OCI-LY7 (cell line): ENCODE measurements at regions not wholly inside any gene's neighbourhood (a gene's known extent, or its start where the extent isn't known, plus 50 kb on each side); places are given as distances from the start of the nearest gene placed in this dataset.
A peak's percentile ranks its signal among the peaks of the same experiment; 100 is the strongest.

Experiments
- BruUV-seq: library from RNA; stranded (reverse); fragments of 400-500 nt; replicated peaks from 2 replicates; lab custom pipeline; 2021; lab: Mats Ljungman, UMichigan
- CTCF ChIA-PET: fragments of 300-600 bp; sonication (Branson Sonifier 250); formaldehyde crosslinking; loops from one replicate; lab custom pipeline; 2022; ENCODE audit warnings: antibody characterized with exemption; ENCODE audit not compliant: unreplicated experiment; lab: Charles Lee
- POLR2A ChIA-PET: fragments of 300-600 bp; sonication (Branson Sonifier 250); formaldehyde crosslinking; loops from one replicate; lab custom pipeline; 2022; ENCODE audit warnings: antibody characterized with exemption; lab: Charles Lee
- DNase-seq: peaks from one replicate; pipeline ENCODE4 v3.0.0-alpha.2; 2015; ENCODE audit warnings: low spot score
- H2AFZ ChIP-seq: fragments of 200-600 bp; sonication (generic), shearing (Covaris generic); 2 replicates; pipeline ENCODE4 v1.6.1; 2014; ENCODE audit warnings: mild to moderate bottlenecking, antibody characterized with exemption, low read length, moderate library complexity
- H3K27ac ChIP-seq: fragments of 200-600 bp; sonication (generic); 2 replicates; pipeline ENCODE4 v1.5.1; 2014; ENCODE audit warnings: mixed run types, low read depth, mild to moderate bottlenecking, moderate library complexity, low read length, inconsistent platforms; ENCODE audit not compliant: poor library complexity, severe bottlenecking
- H3K36me3 ChIP-seq: fragments of 200-600 bp; sonication (generic); 2 replicates; pipeline ENCODE4 v1.6.1; 2014; ENCODE audit warnings: mild to moderate bottlenecking, antibody characterized with exemption, low read length, moderate library complexity, mixed read lengths; ENCODE audit not compliant: insufficient read depth
- H3K4me1 ChIP-seq: fragments of 200-600 bp; sonication (generic); 2 replicates; pipeline ENCODE4 v1.5.1; 2014; ENCODE audit warnings: mild to moderate bottlenecking, low read length; ENCODE audit not compliant: insufficient read depth, poor library complexity, severe bottlenecking
- H3K4me2 ChIP-seq: fragments of 200-600 bp; sonication (generic); 2 replicates; pipeline ENCODE4 v1.6.1; 2014; ENCODE audit warnings: mild to moderate bottlenecking, low read length
- H3K4me3 ChIP-seq: fragments of 200-600 bp; sonication (generic); 2 replicates; pipeline ENCODE4 v1.5.1; 2014; ENCODE audit warnings: mild to moderate bottlenecking, low read depth, low read length; ENCODE audit not compliant: poor library complexity, severe bottlenecking
- H3K79me2 ChIP-seq: fragments of 200-600 bp; sonication (generic); 2 replicates; pipeline ENCODE4 v1.6.1; 2016; ENCODE audit warnings: low read depth, mild to moderate bottlenecking, low read length, moderate library complexity, mixed read lengths; ENCODE audit not compliant: insufficient read depth
- H3K9me2 ChIP-seq: fragments of 200-600 bp; sonication (generic); 2 replicates; pipeline ENCODE4 v1.6.1; 2016; ENCODE audit warnings: mild to moderate bottlenecking, low read length, mixed read lengths; ENCODE audit not compliant: insufficient read depth
- H3K9me3 ChIP-seq: fragments of 200-600 bp; sonication (generic); 2 replicates; pipeline ENCODE4 v1.6.1; 2014; ENCODE audit warnings: mild to moderate bottlenecking, mixed run types, low read length, mixed read lengths
- H4K20me1 ChIP-seq: fragments of 200-600 bp; sonication (generic); 2 replicates; pipeline ENCODE4 v1.6.1; 2014; ENCODE audit warnings: mild to moderate bottlenecking, antibody characterized with exemption, low read length, moderate library complexity, mixed read lengths; ENCODE audit not compliant: insufficient read depth
- CTCF ChIP-seq: fragments of 200-600 bp; sonication (generic); conservative IDR thresholded peaks from 2 replicates; pipeline ENCODE4 v1.5.1; 2014; ENCODE audit warnings: mild to moderate bottlenecking, antibody characterized with exemption, low read length, moderate library complexity, mixed read lengths
- EZH2phosphoT487 ChIP-seq: fragments of 200-600 bp; sonication (generic); IDR thresholded peaks from 2 replicates; pipeline ENCODE4 v1.6.1; 2018; ENCODE audit warnings: low read depth, borderline replicate concordance, mild to moderate bottlenecking, mixed run types, antibody characterized with exemption, low read length, moderate library complexity, mixed read lengths
- intact Hi-C: fragments of 100-400 bp; cut with micrococcal nuclease; formaldehyde crosslinking; loops from one replicate; pipeline ENCODE4 v1.10.0; 2022; ENCODE audit not compliant: unreplicated experiment

- H4K20me1 ChIP-seq, result no peaks in the 10 kb centered on the region
- H3K79me2 ChIP-seq, result no peaks in the 10 kb centered on the region
- H3K27ac ChIP-seq, result no peak overlapping the region
- no peaks in the 10 kb centered on the region for H3K9me2 ChIP-seq
- CTCF ChIA-PET, result no interaction called here
- POLR2A ChIA-PET, result interaction anchor here (1.0 to 1.6 kb wide), 3 partner anchors 14 to 269 kb away, joined by 3 to 5 read pairs (median 3); no protein-coding TSS in a partner anchor
- DNase-seq, result peak; percentile 10
- peaks cover 8% of the 10 kb centered on the region for H3K4me1 ChIP-seq
- intact Hi-C loops, result no loop called here
- 0 out of 2 replicates have a peak overlapping the region, but pooled peaks have one; percentile 29 for H2AFZ ChIP-seq
- H3K4me3 ChIP-seq, result no peak overlapping the region
- BruUV-seq, result no TSS peak
- H3K36me3 ChIP-seq, result no peaks in the 10 kb centered on the region
- peak overlapping the region; percentile 40 for H3K4me2 ChIP-seq
- TF ChIP-seq EZH2phosphoT487 (no peak), CTCF (no peak)
- no peaks in the 10 kb centered on the region for H3K9me3 ChIP-seq
Observed at GRCh38 chr6:137307163-137307854, 88.1 kb upstream of the IFNGR1 start.

GRCh38 chr6:137305691-137306090 is 86.5 kb upstream of the IFNGR1 start:
- Histone ChIP-seq H2AFZ (no peak overlapping the region), H4K20me1 (no peaks in the 10 kb centered on the region), H3K36me3 (no peaks in the 10 kb centered on the region), H3K4me3 (no peak overlapping the region), H3K27ac (no peak overlapping the region), H3K79me2 (no peaks in the 10 kb centered on the region), H3K4me1 (peaks cover 8% of the 10 kb centered on the region), H3K9me2 (no peaks in the 10 kb centered on the region), H3K4me2 (no peak overlapping the region), H3K9me3 (no peaks in the 10 kb centered on the region)
- no TSS peak for BruUV-seq
- POLR2A ChIA-PET, result no interaction called here
- no peak for DNase-seq
- intact Hi-C loops, result no loop called here
- TF ChIP-seq EZH2phosphoT487 (no peak), CTCF (no peak)
- CTCF ChIA-PET, result no interaction called here
